Prostate gland (tissue), 2 donors: ENCODE measurements at regions not wholly inside any gene's neighbourhood (a gene's known extent, or its start where the extent isn't known, plus 50 kb on each side); places are given as distances from the start of the nearest gene placed in this dataset.

Source experiments
- CTCF ChIP-seq, 4 experiments: fragments of 200-600 bp in 2 of 4; fragments of 450-650 bp in 2 of 4; sonication (generic) in 2 of 4; IDR thresholded peaks; 1 replicate in 3 of 4; 2 replicates in 1 of 4; pipeline ENCODE4 v1.5.1; 2016 to 2019; ENCODE audit warnings: antibody characterized with exemption in 4 of 4, mild to moderate bottlenecking in 2 of 4, moderate library complexity in 2 of 4
- POLR2A ChIP-seq: fragments of 450-650 bp; IDR thresholded peaks from one replicate; pipeline ENCODE4 v1.6.1; 2016; ENCODE audit warnings: antibody characterized with exemption, mild to moderate bottlenecking
- POLR2AphosphoS5 ChIP-seq: sonication (generic); formaldehyde crosslinking; IDR thresholded peaks from one replicate; pipeline ENCODE4 v1.6.1; 2017; ENCODE audit warnings: antibody characterized with exemption

- no peak for TF ChIP-seq CTCF (IDR thresholded peaks at IDR 0.05)
- TF ChIP-seq POLR2AphosphoS5, result no peak
- no peak for TF ChIP-seq POLR2A
Observed at GRCh38 chr6:90953405-90954161, 366.7 kb upstream of the MAP3K7 start.
